Mesendoderm (in vitro differentiated cells): ENCODE measurements at regions not wholly inside any gene's neighbourhood (a gene's known extent, or its start where the extent isn't known, plus 50 kb on each side); places are given as distances from the start of the nearest gene placed in this dataset.

Source experiments
- DNase-seq: peaks from one replicate; pipeline ENCODE4 v3.0.0; 2013
- H2AK5ac ChIP-seq: 2 replicates; pipeline ENCODE4 v1.6.1; 2013; ENCODE audit warnings: low read length, inconsistent platforms
- H2BK120ac ChIP-seq: 2 replicates; pipeline ENCODE4 v1.6.1; 2013; ENCODE audit warnings: low read depth, mild to moderate bottlenecking, low read length, moderate library complexity, mixed read lengths
- H2BK15ac ChIP-seq: replicated peaks from 2 replicates; pipeline ENCODE4 v1.6.1; 2013; ENCODE audit warnings: low read depth, mild to moderate bottlenecking, moderate library complexity
- H2BK5ac ChIP-seq: 2 replicates; pipeline ENCODE4 v1.6.1; 2013; ENCODE audit warnings: low read length, inconsistent platforms
- H3K18ac ChIP-seq: 2 replicates; pipeline ENCODE4 v1.6.1; 2013; ENCODE audit warnings: mild to moderate bottlenecking, low read length, mixed read lengths
- H3K23ac ChIP-seq: one replicate; pipeline ENCODE4 v1.6.1; 2013; ENCODE audit warnings: low read length
- H3K27ac ChIP-seq: 2 replicates; pipeline ENCODE4 v1.5.1; 2013; ENCODE audit warnings: low read depth, mild to moderate bottlenecking, inconsistent platforms, low read length, moderate library complexity
- H3K27me3 ChIP-seq: 2 replicates; pipeline ENCODE4 v1.6.1; 2013; ENCODE audit warnings: low read length, control low read depth, mild to moderate bottlenecking, inconsistent platforms; ENCODE audit not compliant: insufficient read depth, poor library complexity
- H3K36me3 ChIP-seq: 2 replicates; pipeline ENCODE4 v1.6.1; 2013; ENCODE audit warnings: low read length, inconsistent platforms; ENCODE audit not compliant: control insufficient read depth, insufficient read depth
- H3K4ac ChIP-seq: one replicate; pipeline ENCODE4 v1.6.1; 2013; ENCODE audit warnings: low read depth, mild to moderate bottlenecking, low read length, moderate library complexity
- H3K4me1 ChIP-seq: 2 replicates; pipeline ENCODE4 v1.6.1; 2013; ENCODE audit warnings: low read depth, low read length, inconsistent platforms; ENCODE audit not compliant: control insufficient read depth
- H3K4me2 ChIP-seq: 2 replicates; pipeline ENCODE4 v1.6.1; 2013; ENCODE audit warnings: low read length
- H3K4me3 ChIP-seq: 2 replicates; pipeline ENCODE4 v1.5.1; 2013; ENCODE audit warnings: mild to moderate bottlenecking, low read length
- H3K56ac ChIP-seq: one replicate; pipeline ENCODE4 v1.6.1; 2013; ENCODE audit warnings: low read length
- H3K79me1 ChIP-seq: 2 replicates; pipeline ENCODE4 v1.6.1; 2013; ENCODE audit warnings: low read length, inconsistent platforms
- H3K79me2 ChIP-seq: 2 replicates; pipeline ENCODE4 v1.6.1; 2013; ENCODE audit warnings: mild to moderate bottlenecking, low read length; ENCODE audit not compliant: control insufficient read depth, insufficient read depth
- H3K9ac ChIP-seq: 2 replicates; pipeline ENCODE4 v1.6.1; 2013; ENCODE audit warnings: low read length, inconsistent platforms
- H4K5ac ChIP-seq: one replicate; pipeline ENCODE4 v1.6.1; 2013; ENCODE audit warnings: low read length
- H4K8ac ChIP-seq: one replicate; pipeline ENCODE4 v1.6.1; 2013; ENCODE audit warnings: low read depth, mild to moderate bottlenecking, control low read depth, low read length, moderate library complexity
- WGBS: extraction: QIAGEN DNeasy Blood & Tissue Kit; methylation state at CpG from one replicate; pipeline ENCODE4 v1.1.7; 2013; ENCODE audit warnings: low lambda C conversion rate, missing lambda C conversion rate; ENCODE audit not compliant: insufficient coverage; ENCODE audit errors: extremely low coverage; 5-methylcytosine and 5-hydroxymethylcytosine counted together

- no peak overlapping the region for H2AK5ac ChIP-seq
- H2BK15ac ChIP-seq, result no peak overlapping the region
- no peak overlapping the region for H3K4me3 ChIP-seq
- H3K27ac ChIP-seq, result no peak overlapping the region
- no peak overlapping the region for H3K18ac ChIP-seq
- H2BK5ac ChIP-seq, result no peak overlapping the region
- H3K4me2 ChIP-seq, result no peak overlapping the region
- no peak overlapping the region for H2BK120ac ChIP-seq
- H4K5ac ChIP-seq, result no peak overlapping the region
- H3K79me1 ChIP-seq, result no peaks in the 10 kb centered on the region
- WGBS, result no CpG with 5 or more reads among the region's 9 CpGs
- H3K56ac ChIP-seq, result no peak overlapping the region
- H3K27me3 ChIP-seq, result no peaks in the 10 kb centered on the region
- H3K4me1 ChIP-seq, result no peaks in the 10 kb centered on the region
- no peak overlapping the region for H4K8ac ChIP-seq
- H3K23ac ChIP-seq, result no peak overlapping the region
- H3K9ac ChIP-seq, result no peak overlapping the region
- no peak overlapping the region for H3K4ac ChIP-seq
- H3K36me3 ChIP-seq, result no peaks in the 10 kb centered on the region
- DNase-seq, result no peak
- H3K79me2 ChIP-seq, result no peaks in the 10 kb centered on the region
Measured at GRCh38 chr1:30328401-30329262, 394.8 kb downstream of the MATN1 start.

- H2BK120ac ChIP-seq, result no peak overlapping the region
- H3K9ac ChIP-seq, result no peak overlapping the region
- H2BK5ac ChIP-seq, result no peak overlapping the region
- no peak overlapping the region for H3K56ac ChIP-seq
- H3K27me3 ChIP-seq, result no peaks in the 10 kb centered on the region
- H4K5ac ChIP-seq, result no peak overlapping the region
- no peaks in the 10 kb centered on the region for H3K36me3 ChIP-seq
- DNase-seq, result no peak
- no peak overlapping the region for H4K8ac ChIP-seq
- no peaks in the 10 kb centered on the region for H3K4me1 ChIP-seq
- no peak overlapping the region for H3K4ac ChIP-seq
- H3K79me2 ChIP-seq, result no peaks in the 10 kb centered on the region
- H2AK5ac ChIP-seq, result no peak overlapping the region
- no peak overlapping the region for H2BK15ac ChIP-seq
- no peak overlapping the region for H3K18ac ChIP-seq
- no peak overlapping the region for H3K27ac ChIP-seq
- WGBS, result no CpG with 5 or more reads among the region's 2 CpGs
- H3K23ac ChIP-seq, result no peak overlapping the region
- H3K4me3 ChIP-seq, result no peak overlapping the region
- no peaks in the 10 kb centered on the region for H3K79me1 ChIP-seq
- H3K4me2 ChIP-seq, result no peak overlapping the region
Measured at GRCh38 chr1:30328100-30328370, 395.4 kb downstream of the MATN1 start.

DNA sequence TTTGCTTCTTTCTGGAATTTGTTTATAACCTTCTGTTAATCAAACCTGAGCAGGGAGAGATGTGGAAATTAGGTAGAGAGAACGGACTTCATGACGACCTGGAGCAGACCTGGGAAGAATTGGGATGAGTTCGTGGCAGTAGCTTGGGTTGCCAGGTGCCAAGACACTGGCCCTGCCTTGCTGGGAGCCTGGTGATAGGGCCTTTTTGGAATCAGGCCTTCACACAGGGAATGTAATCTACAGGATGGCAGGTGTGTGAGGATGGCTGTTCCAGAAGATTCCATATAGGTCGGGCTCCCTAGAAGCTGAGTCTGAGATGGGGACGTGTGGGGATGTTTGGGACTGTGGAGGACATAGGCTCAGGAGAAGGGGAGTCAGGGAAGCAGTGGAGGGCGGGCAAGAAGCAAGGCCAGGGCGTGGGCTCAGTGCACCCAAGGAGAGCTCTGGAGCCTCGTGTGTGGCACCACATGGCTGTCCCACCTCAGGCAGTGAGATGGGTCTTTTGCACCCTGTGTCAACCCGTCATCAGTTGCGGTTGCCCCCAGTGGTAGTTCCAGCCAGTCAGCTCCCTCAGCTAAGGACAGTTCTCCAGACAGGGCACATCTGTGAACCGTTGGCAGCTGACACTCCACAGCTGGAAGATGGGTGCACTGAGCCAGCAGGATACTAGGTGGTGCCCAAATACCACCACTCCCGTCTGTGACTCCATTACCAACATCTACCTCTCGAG, 395.9 kb downstream of the MATN1 start:
- H3K9ac ChIP-seq, result no peak overlapping the region
- DNase-seq, result no peak
- no peak overlapping the region for H2BK5ac ChIP-seq
- WGBS, result no CpG with 5 or more reads among the region's 13 CpGs
- no peaks in the 10 kb centered on the region for H3K27me3 ChIP-seq
- no peak overlapping the region for H2BK15ac ChIP-seq
- no peak overlapping the region for H2AK5ac ChIP-seq
- no peak overlapping the region for H4K8ac ChIP-seq
- no peak overlapping the region for H3K4me3 ChIP-seq
- no peak overlapping the region for H3K18ac ChIP-seq
- no peak overlapping the region for H3K4ac ChIP-seq
- no peaks in the 10 kb centered on the region for H3K79me2 ChIP-seq
- H2BK120ac ChIP-seq, result no peak overlapping the region
- no peak overlapping the region for H3K56ac ChIP-seq
- no peak overlapping the region for H3K27ac ChIP-seq
- no peaks in the 10 kb centered on the region for H3K79me1 ChIP-seq
- H3K4me2 ChIP-seq, result no peak overlapping the region
- no peaks in the 10 kb centered on the region for H3K4me1 ChIP-seq
- H3K23ac ChIP-seq, result no peak overlapping the region
- no peaks in the 10 kb centered on the region for H3K36me3 ChIP-seq
- no peak overlapping the region for H4K5ac ChIP-seq

- Histone ChIP-seq H3K79me2 (no peaks in the 10 kb centered on the region), H3K4ac (no peak overlapping the region), H3K4me2 (no peak overlapping the region), H3K23ac (no peak overlapping the region), H2BK15ac (no peak overlapping the region), H4K8ac (no peak overlapping the region), H3K18ac (no peak overlapping the region), H3K27me3 (no peaks in the 10 kb centered on the region), H3K27ac (no peak overlapping the region), H4K5ac (no peak overlapping the region), H2BK5ac (no peak overlapping the region), H3K79me1 (no peaks in the 10 kb centered on the region), H3K9ac (no peak overlapping the region), H3K4me1 (no peaks in the 10 kb centered on the region), H3K36me3 (no peaks in the 10 kb centered on the region), H3K56ac (no peak overlapping the region), H2BK120ac (no peak overlapping the region), H2AK5ac (no peak overlapping the region), H3K4me3 (no peak overlapping the region)
- no peak for DNase-seq
- WGBS, result no CpG with 5 or more reads among the region's 6 CpGs
Measured at GRCh38 chr1:30325999-30326398, 397.4 kb downstream of the MATN1 start.

DNA sequence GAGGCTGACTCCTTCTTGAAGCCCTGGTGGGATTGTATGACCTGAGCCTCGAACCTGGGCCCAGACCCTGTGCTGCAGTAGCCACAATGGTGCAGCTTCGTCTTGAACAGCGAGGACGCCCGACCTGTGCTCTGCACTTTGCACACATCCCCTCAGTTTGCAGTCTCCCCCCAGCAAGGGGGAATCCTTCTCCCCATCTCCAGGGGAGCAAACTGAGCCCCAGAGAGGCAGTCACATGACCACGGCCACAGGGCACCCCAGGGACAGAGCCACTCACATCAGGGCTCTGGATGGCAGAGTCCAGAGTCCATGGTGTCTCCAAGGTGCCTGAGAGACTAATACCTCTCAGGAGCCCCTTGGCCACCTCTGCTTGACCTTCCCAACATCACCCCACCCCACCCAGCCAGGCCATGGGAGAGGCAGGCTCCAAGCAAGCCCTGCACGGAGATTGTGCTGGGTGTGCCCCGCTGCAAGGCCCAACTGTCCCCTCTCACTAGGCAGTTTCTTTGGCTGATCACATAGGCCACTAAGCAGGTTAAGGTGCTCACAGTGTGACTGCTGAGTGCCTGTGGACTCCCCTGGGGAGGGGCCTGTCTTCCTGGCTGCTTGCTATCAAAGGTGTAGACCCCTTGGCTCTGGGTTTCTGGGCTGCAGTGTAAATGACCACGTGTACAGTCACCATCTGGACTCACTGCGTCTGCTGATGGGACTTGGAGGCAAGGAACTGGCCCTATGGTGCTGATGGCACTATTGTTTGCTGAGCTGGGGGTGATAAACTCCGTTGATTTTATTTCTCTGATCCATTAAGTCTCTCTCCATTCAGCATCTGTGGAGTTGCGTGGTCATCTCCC, 398.1 kb downstream of the MATN1 start:
- DNase-seq, result no peak
- Histone ChIP-seq H2AK5ac (no peak overlapping the region), H2BK120ac (no peak overlapping the region), H3K79me2 (no peaks in the 10 kb centered on the region), H3K4me2 (no peak overlapping the region), H2BK15ac (no peak overlapping the region), H4K5ac (no peak overlapping the region), H3K56ac (peak overlapping the region; percentile 22), H4K8ac (no peak overlapping the region), H3K27me3 (no peaks in the 10 kb centered on the region), H3K4me1 (no peaks in the 10 kb centered on the region), H2BK5ac (no peak overlapping the region), H3K27ac (no peak overlapping the region), H3K79me1 (no peaks in the 10 kb centered on the region), H3K18ac (no peak overlapping the region), H3K9ac (no peak overlapping the region), H3K36me3 (no peaks in the 10 kb centered on the region), H3K23ac (no peak overlapping the region), H3K4ac (no peak overlapping the region), H3K4me3 (no peak overlapping the region)
- no CpG with 5 or more reads among the region's 12 CpGs for WGBS
